Hematopoietic multipotent progenitor cell treated with erythropoietin and hydrocortisone succinate and interleukin-3 and kit ligand, for 8 days (in vitro differentiated cells): ENCODE measurements at regions not wholly inside any gene's neighbourhood (a gene's known extent, or its start where the extent isn't known, plus 50 kb on each side); places are given as distances from the start of the nearest gene placed in this dataset.

ENCODE experiments used
- DNase-seq: peaks from one replicate; pipeline ENCODE4 v3.0.0-alpha.2; 2015

DNA sequence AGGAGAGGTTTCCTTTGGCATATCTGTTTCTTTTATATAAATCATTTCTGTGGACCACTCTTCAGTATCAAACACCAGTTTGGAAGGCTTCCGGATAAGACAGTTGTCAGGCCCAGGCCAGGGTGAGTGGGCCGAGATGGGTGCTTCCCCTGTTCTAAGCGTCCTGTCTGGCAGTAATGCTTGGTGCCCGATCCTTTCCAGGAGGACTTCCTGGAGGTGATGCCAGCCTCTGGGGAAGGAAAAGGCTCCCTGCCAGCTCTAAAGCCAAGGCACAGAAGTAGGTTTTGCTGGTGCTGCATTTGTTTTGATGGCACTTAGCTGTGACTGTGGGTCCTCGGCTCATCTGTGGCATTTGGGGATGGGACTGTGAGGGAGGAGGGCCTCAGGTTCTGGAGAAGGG is 124.4 kb upstream of the RTL1 start:
- no peak for DNase-seq

GRCh38 chr14:101028971-101029667 is 125.6 kb upstream of the RTL1 start:
- no peak for DNase-seq

DNA sequence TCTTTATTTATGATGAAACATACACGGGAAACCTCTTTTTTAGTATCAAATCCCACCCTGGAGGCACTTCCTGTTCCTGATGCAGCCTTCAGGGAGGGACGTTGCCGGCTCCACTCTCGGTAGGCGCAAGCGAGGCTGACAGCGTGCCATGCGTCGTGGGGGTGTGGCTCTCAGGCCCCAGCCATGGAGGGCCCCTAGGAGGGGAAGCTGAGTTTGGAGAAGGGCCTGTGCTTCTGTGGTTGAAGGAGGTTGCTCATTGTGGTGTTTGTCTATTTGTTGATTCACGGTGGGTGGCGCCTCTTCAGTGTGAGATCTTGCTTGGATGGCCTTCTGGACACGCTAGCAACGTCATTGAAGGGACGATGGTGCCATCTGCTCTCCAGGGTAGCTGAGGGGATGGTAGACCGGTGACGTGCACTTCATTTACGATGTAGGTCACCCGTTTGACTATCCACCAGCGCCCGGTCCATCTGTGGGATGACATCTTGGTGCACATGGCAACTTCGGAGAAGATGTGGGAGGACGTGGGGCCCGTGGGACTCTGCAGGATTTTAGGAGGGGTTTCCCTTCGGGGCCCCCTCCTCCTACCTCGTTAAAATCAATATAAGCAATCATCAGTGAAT is 126.3 kb upstream of the RTL1 start:
- no peak for DNase-seq

GRCh38 chr14:101030586-101030985 is 127.1 kb upstream of the RTL1 start:
- DNase-seq: no peak

DNA sequence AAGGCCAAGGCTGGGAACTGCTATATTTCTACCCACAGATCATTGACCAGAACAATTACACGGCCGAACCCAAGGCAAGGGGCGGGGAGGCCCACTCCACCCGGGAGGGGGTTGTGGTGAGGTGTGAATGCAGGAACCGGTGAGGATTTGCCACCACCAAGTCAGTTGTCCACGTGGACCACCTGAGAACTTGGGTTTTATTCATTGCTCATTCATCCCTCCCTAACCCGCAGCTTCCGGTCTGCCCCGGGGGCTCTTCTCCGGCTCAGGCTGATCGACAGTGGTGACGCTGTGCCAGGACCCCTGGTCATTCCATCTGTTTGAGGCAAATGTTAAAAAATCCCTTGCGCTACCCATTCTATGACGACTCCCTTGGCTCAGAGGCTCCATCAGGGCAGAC is 127.7 kb upstream of the RTL1 start:
- DNase-seq: no peak

DNA sequence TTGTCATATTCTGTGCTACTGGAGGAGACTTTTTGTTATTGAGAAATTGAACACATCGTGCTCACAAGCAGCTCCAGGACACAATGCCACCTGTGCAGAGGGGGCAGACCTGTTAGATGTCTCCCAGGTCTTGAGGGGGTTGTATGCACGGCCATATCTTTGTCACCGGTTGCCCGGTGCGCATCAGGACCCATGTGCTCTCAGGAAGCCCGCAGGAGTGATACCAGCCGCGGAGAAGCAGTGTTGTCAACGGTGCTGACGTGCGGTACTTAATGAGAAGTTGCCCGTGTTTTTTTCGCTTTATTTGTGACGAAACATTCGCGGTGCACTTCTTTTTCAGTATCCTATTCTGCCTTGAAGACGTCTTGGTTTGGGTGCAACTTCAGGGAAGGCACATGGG is 128.2 kb upstream of the RTL1 start:
- DNase-seq: no peak

GRCh38 chr14:101032433-101032832 is 128.9 kb upstream of the RTL1 start:
- no peak for DNase-seq

DNA sequence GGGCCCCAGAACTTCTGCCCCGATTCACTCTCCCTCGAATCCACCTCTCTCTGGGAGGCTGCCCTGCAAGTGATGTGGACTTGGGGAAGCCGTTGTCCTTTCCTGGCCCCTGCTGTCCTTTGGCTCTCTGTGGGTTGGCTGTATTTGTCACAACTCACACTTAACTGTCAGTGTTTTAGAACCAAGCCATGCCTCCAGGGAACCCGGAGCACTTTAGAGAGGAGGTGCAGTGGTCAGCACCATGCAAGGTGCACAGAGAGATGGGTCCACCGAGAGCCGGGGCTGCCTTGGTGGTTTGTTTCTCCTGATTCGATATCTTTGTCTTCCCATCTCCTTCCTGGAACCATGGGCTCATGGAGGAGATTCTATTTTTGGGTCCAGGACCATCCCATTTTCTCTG is 129.5 kb upstream of the RTL1 start:
- DNase-seq: no peak

DNA sequence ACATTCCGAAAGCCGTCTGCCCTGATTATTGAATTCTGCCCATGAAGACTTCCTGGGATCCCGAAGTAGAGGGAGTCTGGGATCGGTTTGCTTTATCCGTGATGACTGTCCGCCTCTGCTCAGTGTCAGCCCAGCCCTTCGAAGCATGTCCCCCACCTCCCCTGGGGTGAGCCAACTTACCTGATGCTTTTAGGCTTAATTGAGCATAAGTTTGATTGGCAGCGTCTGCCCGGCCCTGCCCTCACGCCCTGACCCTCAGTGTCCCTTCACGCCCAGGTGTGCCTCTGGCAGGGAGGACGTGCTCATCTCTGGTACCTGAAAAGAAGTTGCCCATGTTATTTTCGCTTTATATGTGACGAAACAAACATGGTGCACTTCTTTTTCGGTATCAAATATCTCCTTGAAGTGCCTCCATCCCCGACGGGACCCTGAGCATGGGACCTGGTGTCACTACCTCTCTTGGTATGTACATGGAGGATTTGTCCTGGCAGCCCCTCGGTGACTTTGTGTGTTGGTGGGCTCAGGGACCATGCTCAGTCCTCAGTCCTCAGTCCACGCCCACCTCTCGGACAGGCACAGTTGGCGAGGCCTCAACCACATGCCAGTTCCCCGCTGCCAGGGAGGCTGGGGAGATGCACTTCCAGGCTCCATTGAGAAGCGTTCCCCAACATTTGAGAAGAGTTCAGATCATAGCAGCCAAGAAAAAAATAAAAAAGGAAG is 130.1 kb upstream of the RTL1 start:
- no peak for DNase-seq

DNA sequence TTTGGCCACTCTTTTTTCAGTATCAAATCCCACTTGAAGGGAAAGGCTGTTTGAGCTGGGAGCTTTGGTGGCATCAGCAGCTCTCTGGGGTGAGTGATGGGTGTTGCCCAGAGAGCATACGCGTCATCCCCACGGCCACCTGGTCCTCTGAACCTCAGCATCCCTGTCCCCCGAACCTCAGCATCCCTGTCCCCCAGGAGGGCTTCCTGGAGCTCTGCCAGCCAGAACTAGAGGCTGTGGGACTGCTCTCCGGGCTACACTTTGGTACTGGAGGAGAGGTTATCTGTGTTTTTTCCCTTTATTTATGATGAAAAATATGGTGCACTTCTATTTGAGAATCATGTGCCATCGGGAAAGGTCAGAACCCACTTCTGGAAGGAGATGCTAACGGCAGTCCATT is 131.5 kb upstream of the RTL1 start:
- DNase-seq: no peak

DNA sequence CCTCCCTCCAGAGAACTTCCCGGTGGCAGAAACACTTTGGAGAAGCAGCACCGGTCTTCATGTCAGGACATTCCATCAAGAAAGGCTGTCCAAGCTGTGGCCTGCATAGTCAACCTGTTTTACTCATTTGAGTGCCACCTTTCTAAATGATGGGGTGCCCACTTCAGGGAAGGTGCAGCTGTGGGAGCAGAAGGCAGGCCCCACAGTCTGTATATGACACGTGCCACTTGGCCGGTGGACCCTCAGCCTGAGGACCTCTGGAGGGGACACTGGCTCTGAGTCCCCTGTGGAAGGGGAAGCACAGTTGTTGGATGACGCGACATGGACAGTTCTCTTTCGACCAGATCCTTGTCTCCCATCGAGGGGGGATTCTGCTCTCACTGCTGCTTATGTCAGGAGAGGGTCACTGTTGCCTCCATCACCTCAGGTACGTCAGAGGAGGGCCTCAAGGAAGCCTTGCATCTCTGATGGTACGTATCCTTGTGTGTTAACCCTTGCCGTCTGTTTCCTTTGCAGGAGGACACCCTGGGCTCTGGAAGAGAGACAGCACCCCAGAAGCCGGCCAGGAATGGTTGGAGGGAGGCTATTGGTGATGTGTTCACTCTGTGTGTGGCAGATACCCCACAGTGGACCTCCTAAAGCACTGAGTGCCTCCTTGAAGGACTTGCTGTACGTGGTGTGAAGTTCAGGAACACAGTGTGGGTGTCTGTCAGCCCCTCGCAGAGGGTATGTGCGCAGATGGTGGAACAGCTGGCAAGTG is 132.1 kb upstream of the RTL1 start:
- no peak for DNase-seq

DNA sequence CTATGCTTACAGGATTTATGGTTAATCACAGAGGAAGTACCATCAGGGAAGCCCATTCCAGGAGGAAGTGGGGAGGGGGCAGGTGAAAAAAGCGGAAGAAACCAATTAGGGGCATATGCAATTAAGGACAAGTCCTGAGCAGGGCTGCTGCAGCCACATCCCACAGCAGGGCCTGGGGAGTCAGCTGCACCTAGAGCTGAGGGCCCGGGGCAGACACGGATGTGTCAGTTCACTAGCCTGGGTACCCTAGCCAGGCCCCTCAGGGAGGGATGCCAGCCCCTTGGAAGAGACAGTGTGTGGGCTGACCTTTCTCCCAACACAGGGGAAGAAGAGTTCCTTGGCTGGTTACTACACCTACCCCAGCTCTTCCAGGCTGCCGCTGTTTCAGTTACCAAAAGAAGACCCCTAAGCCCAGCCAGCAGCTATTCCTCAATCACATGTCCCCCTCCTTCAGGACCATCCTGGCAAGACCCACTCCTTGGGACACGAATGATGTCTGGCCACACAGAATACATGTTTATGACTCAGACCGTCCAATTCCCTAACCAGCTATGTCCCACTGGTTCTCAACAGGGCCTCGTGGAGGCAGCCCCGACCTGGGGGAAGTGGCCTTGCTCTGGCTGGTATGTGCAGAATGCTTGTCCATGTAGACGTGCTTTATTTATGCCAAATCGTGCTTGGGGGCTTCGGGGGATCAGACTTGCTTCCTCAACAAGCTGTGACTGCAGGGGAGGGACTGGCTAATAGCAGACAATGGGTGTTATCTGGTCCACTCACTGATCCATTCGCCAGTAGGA is 133.7 kb upstream of the RTL1 start:
- DNase-seq: no peak

DNA sequence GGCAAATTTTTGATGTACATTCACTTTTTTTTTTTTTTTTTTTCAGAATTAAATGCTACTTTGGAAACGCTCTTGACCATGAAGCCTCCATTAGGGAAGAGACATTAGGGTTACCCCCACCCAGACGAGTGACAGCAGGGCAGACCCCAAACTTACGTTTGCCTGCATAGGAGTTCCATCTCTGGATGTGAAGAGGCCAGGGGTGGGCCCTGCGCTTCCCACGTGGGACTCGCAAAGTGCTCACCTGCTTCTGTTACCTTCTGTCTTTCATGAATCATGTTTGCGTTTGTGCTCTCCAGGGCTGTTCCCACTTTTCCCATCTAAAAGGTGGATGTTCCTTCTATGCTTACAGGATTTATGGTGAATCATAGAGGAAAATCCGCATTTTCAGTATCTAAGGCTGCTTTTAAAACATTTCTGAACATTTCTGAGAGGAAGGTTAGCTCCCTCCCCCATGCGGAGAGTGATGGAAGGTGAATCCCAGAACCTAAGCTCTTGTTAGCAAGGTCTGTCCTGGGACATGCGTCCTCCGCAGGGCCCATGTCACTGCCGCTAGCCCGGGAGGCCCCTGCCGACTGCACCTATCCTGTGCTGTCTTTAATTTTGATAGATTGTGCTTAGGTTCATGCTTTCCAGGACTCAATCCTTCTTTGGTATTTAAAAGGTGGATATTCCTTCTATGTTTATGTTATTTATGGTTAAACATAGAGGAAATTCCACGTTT is 135.7 kb upstream of the RTL1 start:
- no peak for DNase-seq

DNA sequence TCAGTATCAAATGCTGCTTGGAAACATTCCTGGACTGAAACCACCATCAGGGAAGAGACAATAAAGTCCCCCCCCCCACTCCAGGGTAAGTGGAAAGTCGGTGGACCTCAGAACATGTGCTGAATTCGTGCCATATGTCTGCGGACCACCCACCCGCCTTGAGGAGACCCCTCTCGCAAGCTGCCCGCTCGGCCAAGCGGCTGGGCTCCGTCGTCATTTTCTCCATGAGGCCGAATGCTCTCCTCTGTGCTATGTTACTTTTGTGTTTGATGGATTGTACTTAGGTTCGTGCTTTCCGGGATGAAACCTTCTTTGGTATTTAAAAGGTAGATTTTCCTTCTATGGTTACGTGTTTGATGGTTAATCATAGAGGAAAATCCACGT is 136.2 kb upstream of the RTL1 start:
- no peak for DNase-seq

DNA sequence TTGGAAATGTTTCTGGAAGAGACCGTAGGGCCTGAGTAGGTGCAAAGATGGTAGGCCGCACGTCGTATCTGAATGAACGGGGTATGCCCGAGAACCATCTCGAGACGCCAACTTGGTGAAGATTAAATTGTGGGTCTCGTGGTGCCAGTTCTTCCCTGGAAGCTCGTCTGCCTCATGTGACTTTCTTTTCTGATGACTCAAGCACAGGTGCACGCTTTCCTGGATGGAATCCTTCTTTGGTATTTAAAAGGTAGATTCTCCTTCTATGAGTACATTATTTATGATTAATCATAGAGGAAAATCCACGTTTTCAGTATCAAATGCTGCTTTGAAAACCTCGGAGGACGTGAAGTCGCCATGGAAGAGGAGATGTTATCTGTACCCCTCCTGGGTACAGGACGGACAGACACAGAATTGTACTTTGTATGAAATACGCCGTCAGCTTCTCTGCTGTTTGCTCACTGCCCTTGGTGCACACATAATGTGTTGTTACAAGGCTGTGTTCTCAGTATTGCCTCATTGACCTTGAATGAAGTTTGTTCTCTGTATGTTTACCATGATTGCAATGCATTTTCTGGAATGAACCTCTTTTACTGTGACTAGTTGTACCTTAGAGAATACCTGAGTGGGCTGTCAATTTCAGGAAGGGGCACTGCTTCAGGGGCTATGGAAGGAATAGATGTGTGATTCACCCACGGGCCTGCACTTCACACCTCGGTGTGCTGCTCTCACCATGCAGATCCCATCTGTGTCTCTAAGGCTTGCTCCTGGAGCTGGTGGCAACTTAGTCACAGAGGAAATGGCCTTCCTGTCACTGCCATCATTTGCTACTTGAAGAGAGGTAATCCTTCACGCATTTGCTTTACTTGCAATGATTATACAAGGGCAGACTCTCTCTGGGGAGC is 137.3 kb upstream of the RTL1 start:
- no peak for DNase-seq

- no peak for DNase-seq
Measured at GRCh38 chr14:101043891-101044290, 140.4 kb upstream of the RTL1 start.

GRCh38 chr14:101044741-101045140 is 141.2 kb upstream of the RTL1 start:
- DNase-seq: no peak

- DNase-seq: no peak
Measured at GRCh38 chr14:101045511-101045910, 142.0 kb upstream of the RTL1 start.

GRCh38 chr14:101046071-101046470 is 142.5 kb upstream of the RTL1 start:
- DNase-seq: no peak

GRCh38 chr14:101047326-101047725 is 143.8 kb upstream of the RTL1 start:
- peak; percentile 85 for DNase-seq

GRCh38 chr14:101048766-101049165 is 145.2 kb upstream of the RTL1 start:
- no peak for DNase-seq
